ENCODE measurements at regions not wholly inside any gene's neighbourhood (a gene's known extent, or its start where the extent isn't known, plus 50 kb on each side); places are given as distances from the start of the nearest gene placed in this dataset.
"Not testable (repeated sequence)": the region's sequence is repeated elsewhere in the genome, so short reads cannot be mapped to it uniquely, and the experiment has no call there.

DNA sequence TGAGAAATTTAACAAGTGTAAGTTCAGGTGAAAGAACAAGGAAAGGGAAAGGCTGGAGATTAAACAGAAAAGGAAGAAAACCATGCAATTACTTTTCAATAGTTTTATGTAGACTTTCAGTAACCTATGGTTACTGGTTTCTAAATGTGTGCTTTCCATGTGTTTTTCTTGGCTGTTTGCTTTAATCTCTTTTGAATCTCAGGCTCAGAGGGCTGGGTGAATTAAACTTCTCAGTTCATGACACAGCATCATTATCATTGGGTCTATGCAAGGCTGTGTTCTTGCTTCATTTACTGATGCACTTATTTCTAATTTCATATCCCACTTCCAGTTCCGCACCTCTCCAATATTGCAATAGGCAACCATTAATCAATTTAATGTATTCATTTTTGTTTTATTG lies 266.5 kb upstream of the UGT8 start:
- in situ Hi-C loops (cut with HindIII; ENCODE audit: low sequenced_read_pairs): no loop called here
- TF ChIP-seq, protein P1, sequence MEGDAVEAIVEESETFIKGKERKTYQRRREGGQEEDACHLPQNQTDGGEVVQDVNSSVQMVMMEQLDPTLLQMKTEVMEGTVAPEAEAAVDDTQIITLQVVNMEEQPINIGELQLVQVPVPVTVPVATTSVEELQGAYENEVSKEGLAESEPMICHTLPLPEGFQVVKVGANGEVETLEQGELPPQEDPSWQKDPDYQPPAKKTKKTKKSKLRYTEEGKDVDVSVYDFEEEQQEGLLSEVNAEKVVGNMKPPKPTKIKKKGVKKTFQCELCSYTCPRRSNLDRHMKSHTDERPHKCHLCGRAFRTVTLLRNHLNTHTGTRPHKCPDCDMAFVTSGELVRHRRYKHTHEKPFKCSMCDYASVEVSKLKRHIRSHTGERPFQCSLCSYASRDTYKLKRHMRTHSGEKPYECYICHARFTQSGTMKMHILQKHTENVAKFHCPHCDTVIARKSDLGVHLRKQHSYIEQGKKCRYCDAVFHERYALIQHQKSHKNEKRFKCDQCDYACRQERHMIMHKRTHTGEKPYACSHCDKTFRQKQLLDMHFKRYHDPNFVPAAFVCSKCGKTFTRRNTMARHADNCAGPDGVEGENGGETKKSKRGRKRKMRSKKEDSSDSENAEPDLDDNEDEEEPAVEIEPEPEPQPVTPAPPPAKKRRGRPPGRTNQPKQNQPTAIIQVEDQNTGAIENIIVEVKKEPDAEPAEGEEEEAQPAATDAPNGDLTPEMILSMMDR (IDR thresholded peaks at IDR 0.05; ENCODE audit: low read depth, low read length, missing control alignments): no peak

DNA sequence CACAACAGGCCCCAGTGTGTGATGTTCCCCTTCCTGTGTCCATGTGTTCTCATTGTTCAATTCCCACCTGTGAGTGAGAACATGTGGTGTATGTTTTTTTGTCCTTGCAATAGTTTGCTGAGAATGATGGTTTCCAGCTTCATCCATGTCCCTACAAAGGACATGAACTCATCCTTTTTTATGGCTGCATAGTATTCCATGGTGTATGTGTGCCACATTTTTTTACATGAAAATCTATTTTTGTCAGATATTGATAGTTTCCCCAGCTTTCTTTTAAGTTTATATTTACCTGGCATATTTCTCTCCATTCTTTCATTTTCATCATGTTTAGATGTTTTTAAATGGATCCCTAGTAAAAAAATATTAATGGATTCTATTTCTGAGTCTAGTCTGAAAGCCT lies 264.2 kb upstream of the UGT8 start:
- in situ Hi-C loops (cut with HindIII; ENCODE audit: low sequenced_read_pairs); H3K4me3 ChIP-seq (ENCODE audit: low read depth, low read length): not testable (repeated sequence)

More for the DNA sequence above, 266.5 kb upstream of the UGT8 start:
- H3K4me3 ChIP-seq (ENCODE audit: low read depth, low read length): no peak overlapping the region
- no peak for DNase-seq (ENCODE audit: low read depth)

DNA sequence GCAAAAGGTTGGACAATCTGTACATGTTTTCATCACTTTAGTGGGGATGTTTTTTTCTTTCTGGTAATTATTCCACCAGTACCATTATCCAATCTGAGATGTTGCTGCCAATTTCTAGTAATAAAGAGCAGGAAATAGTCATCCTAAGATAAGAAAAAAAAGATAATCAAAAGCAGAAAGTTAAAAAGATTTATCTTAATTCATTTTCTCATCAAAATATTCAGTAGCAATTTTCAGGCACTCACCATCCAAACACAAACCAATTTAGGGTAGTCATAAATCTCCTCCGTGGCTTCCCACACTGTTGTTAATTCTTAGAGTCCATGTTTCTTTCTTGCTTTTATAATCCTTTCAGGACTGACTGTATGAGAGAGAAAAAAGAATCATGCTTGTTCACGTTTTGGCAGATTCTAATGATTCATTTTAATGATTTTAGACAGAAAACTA lies 263.7 kb upstream of the UGT8 start:
- in situ Hi-C loops (cut with HindIII; ENCODE audit: low sequenced_read_pairs): no loop called here
- H3K4me3 ChIP-seq (ENCODE audit: low read depth, low read length): no peak overlapping the region
- TF ChIP-seq, protein P1 (IDR thresholded peaks at IDR 0.05; ENCODE audit: low read depth, low read length, missing control alignments): no peak
- DNase-seq (ENCODE audit: low read depth): no peak

More for the DNA sequence above, 264.2 kb upstream of the UGT8 start:
- not testable (repeated sequence) for DNase-seq (ENCODE audit: low read depth)

DNA sequence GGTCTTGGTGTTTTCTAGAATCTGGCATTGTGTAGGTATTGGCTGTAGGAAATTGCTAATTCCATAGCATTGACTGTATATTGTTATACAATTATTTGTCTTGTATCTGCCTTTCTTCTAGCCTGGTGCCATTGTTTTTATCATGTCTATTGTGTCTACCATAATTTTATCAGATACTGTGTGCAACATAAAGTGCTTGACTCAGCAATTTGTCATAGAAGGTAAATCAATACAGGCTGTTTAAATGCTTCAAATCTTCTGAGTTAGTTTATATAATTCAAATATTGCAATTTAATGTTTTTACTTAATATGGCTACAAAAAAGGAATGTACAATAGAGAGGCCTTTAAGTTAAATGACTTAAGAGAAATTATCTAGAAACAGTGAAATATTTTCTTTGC lies 263.3 kb upstream of the UGT8 start:
- in situ Hi-C loops (cut with HindIII; ENCODE audit: low sequenced_read_pairs): no loop called here
- DNase-seq (ENCODE audit: low read depth): no peak
- no peak overlapping the region for H3K4me3 ChIP-seq (ENCODE audit: low read depth, low read length)
- TF ChIP-seq, protein P1 (IDR thresholded peaks at IDR 0.05; ENCODE audit: low read depth, low read length, missing control alignments): no peak

DNA sequence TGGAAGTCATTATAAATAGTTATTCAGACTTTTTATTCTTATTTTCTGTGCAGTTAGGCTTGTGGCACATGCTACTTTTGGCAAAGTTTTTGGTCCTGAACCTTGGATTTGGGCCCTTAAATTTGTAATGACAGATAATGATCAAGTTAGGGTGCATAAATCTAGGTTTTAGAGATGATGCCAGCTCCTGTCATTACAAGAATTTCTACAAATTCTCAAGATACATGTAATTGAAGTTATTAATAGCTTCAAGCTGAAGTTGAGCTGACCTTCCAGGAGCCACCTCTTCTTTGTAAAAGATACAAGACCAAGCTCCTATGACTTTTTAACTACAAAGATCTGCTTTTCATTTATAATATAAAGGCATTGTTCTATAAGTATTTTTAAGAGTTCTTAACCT lies 255.6 kb upstream of the UGT8 start:
- TF ChIP-seq, protein P1 (IDR thresholded peaks at IDR 0.05; ENCODE audit: low read depth, low read length, missing control alignments): no peak
- no peak for DNase-seq (ENCODE audit: low read depth)
- H3K4me3 ChIP-seq (ENCODE audit: low read depth, low read length): no peak overlapping the region
- in situ Hi-C loops (cut with HindIII; ENCODE audit: low sequenced_read_pairs): no loop called here

DNA sequence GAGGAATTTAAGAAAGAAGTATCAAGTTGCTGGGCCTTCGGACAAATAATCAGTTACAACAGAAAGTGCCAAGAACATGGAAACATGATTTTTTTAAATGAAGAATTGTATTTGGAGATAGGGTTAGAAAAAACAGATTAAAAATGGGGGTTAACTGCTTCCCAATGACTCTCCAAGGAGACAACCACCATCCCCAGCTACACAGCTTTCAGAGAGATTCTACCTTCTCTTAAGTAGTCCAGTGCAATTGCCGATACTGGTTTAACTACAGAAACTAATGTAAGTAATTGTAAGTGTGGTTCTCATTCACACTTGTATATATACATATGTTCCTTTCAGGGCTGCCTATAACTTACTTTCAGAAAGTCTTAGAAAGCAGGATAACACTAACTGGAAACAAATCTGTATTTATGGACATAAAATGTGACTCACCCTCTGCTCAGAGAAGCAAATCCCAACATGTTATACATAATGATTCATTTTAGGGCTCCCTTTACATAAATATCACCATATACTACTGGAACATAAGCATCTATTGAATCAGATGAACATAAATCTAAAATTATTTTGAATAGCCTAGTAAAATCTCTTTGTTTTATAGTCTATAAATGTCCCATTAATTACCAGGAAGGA lies 248.9 kb upstream of the UGT8 start:
- no peak for DNase-seq (ENCODE audit: low read depth)
- no peak overlapping the region for H3K4me3 ChIP-seq (ENCODE audit: low read depth, low read length)
- TF ChIP-seq, protein P1 (IDR thresholded peaks at IDR 0.05; ENCODE audit: low read depth, low read length, missing control alignments): no peak
- in situ Hi-C loops (cut with HindIII; ENCODE audit: low sequenced_read_pairs): no loop called here

DNA sequence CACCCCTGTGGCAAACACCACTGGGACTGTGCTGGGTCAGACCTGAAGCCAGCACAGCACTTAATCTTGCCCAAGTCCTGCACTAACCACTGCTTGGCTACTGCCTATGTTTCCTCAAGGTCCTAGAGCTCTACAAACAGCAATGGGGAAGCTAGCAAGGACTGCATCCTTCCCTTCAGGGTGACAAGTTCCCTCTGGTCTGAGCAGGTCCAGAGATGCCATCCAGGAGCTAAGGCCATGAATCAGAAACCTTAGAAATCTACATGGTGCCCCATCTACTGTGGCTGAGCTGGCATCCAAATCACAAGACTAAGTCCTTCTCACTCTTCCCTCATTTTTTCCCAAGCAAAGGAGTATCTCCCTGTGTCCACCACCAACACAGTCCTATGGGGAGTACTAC lies 239.7 kb upstream of the UGT8 start:
- H3K4me3 ChIP-seq (ENCODE audit: low read depth, low read length): no peak overlapping the region
- in situ Hi-C loops (cut with HindIII; ENCODE audit: low sequenced_read_pairs): no loop called here
- no peak for DNase-seq (ENCODE audit: low read depth)
- TF ChIP-seq, protein P1 (IDR thresholded peaks at IDR 0.05; ENCODE audit: low read depth, low read length, missing control alignments): no peak

All from astrocyte of the cerebellum (primary cell).